Natural killer cell (primary cell): ENCODE measurements at regions not wholly inside any gene's neighbourhood (a gene's known extent, or its start where the extent isn't known, plus 50 kb on each side); places are given as distances from the start of the nearest gene placed in this dataset.

ENCODE experiments used
- ATAC-seq, 3 donors: fragments of 150-1000 bp in 2 of 3; fragments of 200-7000 bp in 1 of 3; cut with Tn5 transposase; 1 replicate in 1 of 3; 2 replicates in 2 of 3; pipeline ENCODE4 v1.10.0; 2021; ENCODE audit warnings: mild to moderate bottlenecking in 2 of 3, moderate library complexity in 2 of 3
- DNase-seq, 2 donors: peaks; one replicate each; pipeline versions ENCODE4 v3.0.0 to v3.0.0-alpha.2; 2013 to 2021; ENCODE audit warnings: mixed read lengths in 1 of 2
- H3K27ac ChIP-seq: one replicate; pipeline ENCODE4 v1.5.1; 2013; ENCODE audit warnings: mild to moderate bottlenecking, low read length
- H3K27me3 ChIP-seq: one replicate; pipeline ENCODE4 v1.6.1; 2013; ENCODE audit warnings: low read length; ENCODE audit not compliant: control insufficient read depth, insufficient read depth
- H3K36me3 ChIP-seq: one replicate; pipeline ENCODE4 v1.6.1; 2013; ENCODE audit warnings: low read length; ENCODE audit not compliant: control insufficient read depth, insufficient read depth
- H3K4me1 ChIP-seq: one replicate; pipeline ENCODE4 v1.6.1; 2013; ENCODE audit warnings: low read length; ENCODE audit not compliant: control insufficient read depth, insufficient read depth
- H3K4me3 ChIP-seq: one replicate; pipeline ENCODE4 v1.5.1; 2013; ENCODE audit warnings: low read length
- H3K9me3 ChIP-seq: one replicate; pipeline ENCODE4 v1.6.1; 2013; ENCODE audit warnings: low read length; ENCODE audit not compliant: control insufficient read depth, insufficient read depth
- H3K27ac Mint-ChIP-seq, 2 donors: one replicate each; pipeline ENCODE4 v1.8.0; 2022; ENCODE audit warnings: mild to moderate bottlenecking in 2 of 2, mixed read lengths in 2 of 2, moderate library complexity in 1 of 2
- H3K27me3 Mint-ChIP-seq, 2 donors: one replicate each; pipeline ENCODE4 v1.8.0; 2022; ENCODE audit warnings: low read depth in 2 of 2, mixed read lengths in 2 of 2
- H3K36me3 Mint-ChIP-seq: one replicate; pipeline ENCODE4 v1.8.0; 2022; ENCODE audit warnings: mixed read lengths
- H3K4me1 Mint-ChIP-seq, 2 donors: one replicate each; pipeline ENCODE4 v1.8.0; 2022; ENCODE audit warnings: mixed read lengths in 2 of 2
- H3K4me3 Mint-ChIP-seq: one replicate; pipeline ENCODE4 v1.8.0; 2022; ENCODE audit warnings: mild to moderate bottlenecking, moderate library complexity, mixed read lengths
- H3K9me3 Mint-ChIP-seq, 2 donors: one replicate each; pipeline ENCODE4 v1.8.0; 2022; ENCODE audit warnings: mixed read lengths in 2 of 2
- WGBS: methylation state at CpG from one replicate; pipeline ENCODE4 v1.1.7; 2013; ENCODE audit warnings: missing lambda C conversion rate; ENCODE audit not compliant: insufficient coverage; 5-methylcytosine and 5-hydroxymethylcytosine counted together
- intact Hi-C: fragments of 100-400 bp; cut with micrococcal nuclease; formaldehyde crosslinking; loops from one replicate; pipeline ENCODE4 v1.14.2; 2022
- TF ChIP-seq, protein P1 (sequence below): fragments of 200-600 bp; IDR thresholded peaks from one replicate; pipeline ENCODE4 v1.8.0; 2022; ENCODE audit warnings: antibody characterized with exemption

GRCh38 chr11:97905101-97905500, 1115.6 kb upstream of the CNTN5 start:
- DNase-seq (no peak), ATAC-seq (no peak)
- Histone ChIP-seq H3K27me3 (no peaks in the 10 kb centered on the region), H3K4me3 (no peak overlapping the region), H3K4me1 (no peaks in the 10 kb centered on the region), H3K9me3 (no peaks in the 10 kb centered on the region), H3K36me3 (no peaks in the 10 kb centered on the region), H3K27ac (no peak overlapping the region)
- H3K27me3 Mint-ChIP-seq = no peaks in the 10 kb centered on the region
- H3K4me3 Mint-ChIP-seq = no peak overlapping the region
- peaks cover 14% of the 10 kb centered on the region for H3K36me3 Mint-ChIP-seq
- intact Hi-C loops = no loop called here
- peaks cover 14 to 27% of the 10 kb centered on the region in 2 donors for H3K9me3 Mint-ChIP-seq
- no peak overlapping the region for H3K27ac Mint-ChIP-seq
- H3K4me1 Mint-ChIP-seq = no peaks in the 10 kb centered on the region
- TF ChIP-seq, protein P1, sequence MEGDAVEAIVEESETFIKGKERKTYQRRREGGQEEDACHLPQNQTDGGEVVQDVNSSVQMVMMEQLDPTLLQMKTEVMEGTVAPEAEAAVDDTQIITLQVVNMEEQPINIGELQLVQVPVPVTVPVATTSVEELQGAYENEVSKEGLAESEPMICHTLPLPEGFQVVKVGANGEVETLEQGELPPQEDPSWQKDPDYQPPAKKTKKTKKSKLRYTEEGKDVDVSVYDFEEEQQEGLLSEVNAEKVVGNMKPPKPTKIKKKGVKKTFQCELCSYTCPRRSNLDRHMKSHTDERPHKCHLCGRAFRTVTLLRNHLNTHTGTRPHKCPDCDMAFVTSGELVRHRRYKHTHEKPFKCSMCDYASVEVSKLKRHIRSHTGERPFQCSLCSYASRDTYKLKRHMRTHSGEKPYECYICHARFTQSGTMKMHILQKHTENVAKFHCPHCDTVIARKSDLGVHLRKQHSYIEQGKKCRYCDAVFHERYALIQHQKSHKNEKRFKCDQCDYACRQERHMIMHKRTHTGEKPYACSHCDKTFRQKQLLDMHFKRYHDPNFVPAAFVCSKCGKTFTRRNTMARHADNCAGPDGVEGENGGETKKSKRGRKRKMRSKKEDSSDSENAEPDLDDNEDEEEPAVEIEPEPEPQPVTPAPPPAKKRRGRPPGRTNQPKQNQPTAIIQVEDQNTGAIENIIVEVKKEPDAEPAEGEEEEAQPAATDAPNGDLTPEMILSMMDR = no peak

DNA sequence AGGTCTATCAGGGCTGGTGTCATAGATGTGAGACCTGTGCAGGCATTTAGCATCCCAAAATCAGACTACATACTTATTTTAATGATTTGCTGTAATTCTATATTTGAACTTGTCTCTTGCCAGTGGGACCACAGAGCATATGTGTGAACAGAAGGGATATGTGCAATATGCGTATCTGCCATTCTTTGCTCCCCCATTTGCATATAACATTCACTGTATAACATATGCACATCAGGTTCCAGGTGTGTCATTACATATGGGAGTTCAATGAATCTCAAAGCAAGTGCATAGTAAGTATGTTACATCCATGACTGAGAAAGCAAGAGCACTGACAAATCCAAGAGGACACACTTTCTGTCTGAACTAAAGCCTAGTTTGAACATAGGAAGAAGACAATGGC, 1115.1 kb upstream of the CNTN5 start:
- no peaks in the 10 kb centered on the region for H3K9me3 ChIP-seq
- Mint-ChIP-seq H3K27ac (no peak overlapping the region), H3K4me3 (no peak overlapping the region), H3K27me3 (no peaks in the 10 kb centered on the region), H3K9me3 (peaks cover 14 to 27% of the 10 kb centered on the region in 2 donors), H3K4me1 (no peaks in the 10 kb centered on the region), H3K36me3 (peaks cover 14% of the 10 kb centered on the region)
- no peak overlapping the region for H3K4me3 ChIP-seq
- H3K27me3 ChIP-seq = no peaks in the 10 kb centered on the region
- TF ChIP-seq, protein P1 = no peak
- intact Hi-C loops = no loop called here
- H3K4me1 ChIP-seq = no peaks in the 10 kb centered on the region
- ATAC-seq = no peak
- 80% methylated on average over 1 of the region's 1 CpG for WGBS
- DNase-seq = no peak
- no peak overlapping the region for H3K27ac ChIP-seq
- no peaks in the 10 kb centered on the region for H3K36me3 ChIP-seq

DNA sequence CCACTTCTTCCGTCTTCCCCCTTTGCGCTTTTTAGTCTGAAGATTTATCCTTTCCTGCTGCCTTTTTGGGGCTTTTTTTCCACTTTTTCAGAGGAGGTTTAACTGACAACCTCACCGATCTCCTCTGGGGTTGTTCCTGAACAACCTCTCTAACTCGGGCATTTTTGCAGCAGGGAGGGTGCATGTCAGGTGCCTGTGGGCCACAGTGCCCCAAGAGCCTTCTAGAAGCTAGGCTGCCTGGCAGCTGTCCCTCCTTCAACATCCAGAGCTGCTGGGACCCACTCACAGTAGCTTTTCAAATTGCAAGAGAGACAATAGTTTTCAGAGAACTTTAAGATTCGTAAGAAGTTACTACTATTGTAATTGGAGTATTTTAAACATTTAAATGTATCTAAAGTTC, 1112.4 kb upstream of the CNTN5 start:
- Histone ChIP-seq H3K4me3 (no peak overlapping the region), H3K36me3 (no peaks in the 10 kb centered on the region), H3K27me3 (no peaks in the 10 kb centered on the region), H3K27ac (no peak overlapping the region), H3K9me3 (no peaks in the 10 kb centered on the region), H3K4me1 (no peaks in the 10 kb centered on the region)
- H3K9me3 Mint-ChIP-seq = peaks cover 12 to 27% of the 10 kb centered on the region in 2 donors
- H3K27me3 Mint-ChIP-seq = no peaks in the 10 kb centered on the region
- peaks cover 14% of the 10 kb centered on the region for H3K36me3 Mint-ChIP-seq
- DNase-seq (no peak), ATAC-seq (no peak)
- 94% methylated on average over 5 of the region's 5 CpGs for WGBS
- H3K4me3 Mint-ChIP-seq = no peak overlapping the region
- intact Hi-C loops = no loop called here
- TF ChIP-seq, protein P1 = no peak
- H3K4me1 Mint-ChIP-seq = no peaks in the 10 kb centered on the region
- no peak overlapping the region for H3K27ac Mint-ChIP-seq

DNA sequence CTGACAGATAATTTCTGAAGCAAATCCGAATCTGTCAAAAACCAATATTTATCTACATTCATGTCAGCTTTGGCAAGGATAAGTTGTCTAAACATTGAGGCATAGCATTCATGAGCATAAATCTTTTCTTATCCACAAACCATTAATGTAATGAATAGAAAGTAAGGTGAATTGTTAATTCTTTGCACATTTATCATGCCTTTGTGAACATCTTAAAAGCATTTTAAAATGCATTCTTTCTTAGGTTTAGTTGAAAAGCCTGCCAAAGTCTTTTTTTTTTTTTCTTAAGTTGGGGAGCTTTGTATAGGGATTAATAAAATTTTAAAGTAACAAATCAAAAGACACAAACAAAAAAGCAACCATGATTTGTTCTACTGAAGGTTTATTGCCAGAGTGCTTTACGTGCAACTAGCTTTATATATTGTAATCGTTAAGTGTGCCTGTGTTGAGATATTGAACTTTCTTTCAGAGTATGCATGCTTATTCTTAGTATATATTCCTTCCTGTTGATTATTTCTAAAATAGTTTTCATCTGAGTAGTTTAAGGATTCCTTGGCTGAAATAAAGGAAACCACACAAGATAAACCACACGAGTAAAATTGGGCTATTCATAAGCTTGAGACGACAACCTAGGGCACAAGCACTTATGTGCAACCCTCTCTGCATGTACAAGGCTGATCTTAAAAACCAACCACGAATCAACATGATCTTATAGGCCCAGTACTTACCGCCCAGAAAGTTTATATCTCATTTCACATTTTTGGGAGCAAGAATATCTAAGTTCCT, 1110.9 kb upstream of the CNTN5 start:
- no peaks in the 10 kb centered on the region for H3K4me1 ChIP-seq
- 26% methylated on average over 5 of the region's 7 CpGs for WGBS
- H3K27ac ChIP-seq = no peak overlapping the region
- H3K27me3 ChIP-seq = no peaks in the 10 kb centered on the region
- Mint-ChIP-seq H3K27ac (no peak overlapping the region), H3K4me3 (no peak overlapping the region), H3K27me3 (no peaks in the 10 kb centered on the region), H3K9me3 (peaks cover 12 to 19% of the 10 kb centered on the region in 2 donors), H3K4me1 (no peaks in the 10 kb centered on the region), H3K36me3 (peaks cover 14% of the 10 kb centered on the region)
- no peaks in the 10 kb centered on the region for H3K36me3 ChIP-seq
- H3K4me3 ChIP-seq = no peak overlapping the region
- ATAC-seq = no peak
- intact Hi-C loops = no loop called here
- TF ChIP-seq, protein P1 = no peak
- H3K9me3 ChIP-seq = no peaks in the 10 kb centered on the region
- DNase-seq = no peak
